GM23248 (cell line): ENCODE measurements at regions not wholly inside any gene's neighbourhood (a gene's known extent, or its start where the extent isn't known, plus 50 kb on each side); places are given as distances from the start of the nearest gene placed in this dataset.

Experiments used
- DNase-seq: peaks from one replicate; pipeline ENCODE4 v3.0.0-alpha.2; 2015
- H2AFZ ChIP-seq: fragments of 200-600 bp; sonication (generic); 2 replicates; pipeline ENCODE4 v1.6.1; 2016; ENCODE audit warnings: antibody characterized with exemption
- H3F3A ChIP-seq: fragments of 200-600 bp; sonication (generic); 2 replicates; pipeline ENCODE4 v1.6.1; 2016; ENCODE audit warnings: mild to moderate bottlenecking, antibody characterized with exemption, mixed run types; ENCODE audit not compliant: insufficient read depth
- H3K27ac ChIP-seq: fragments of 200-600 bp; sonication (generic); 2 replicates; pipeline ENCODE4 v1.5.1; 2016; ENCODE audit warnings: mild to moderate bottlenecking
- H3K27me3 ChIP-seq: fragments of 200-600 bp; sonication (generic); replicated peaks from 2 replicates; pipeline ENCODE4 v1.6.1; 2016; ENCODE audit warnings: mild to moderate bottlenecking; ENCODE audit not compliant: insufficient read depth
- H3K36me3 ChIP-seq: fragments of 200-600 bp; sonication (generic); 2 replicates; pipeline ENCODE4 v1.6.1; 2016; ENCODE audit warnings: low read depth, mild to moderate bottlenecking
- H3K4me1 ChIP-seq: fragments of 200-600 bp; sonication (generic); 2 replicates; pipeline ENCODE4 v1.6.1; 2016; ENCODE audit warnings: mild to moderate bottlenecking; ENCODE audit not compliant: insufficient read depth
- H3K4me2 ChIP-seq: fragments of 200-600 bp; sonication (generic); one replicate; pipeline ENCODE4 v1.6.1; 2016; ENCODE audit warnings: mild to moderate bottlenecking; ENCODE audit not compliant: unreplicated experiment
- H3K4me3 ChIP-seq: fragments of 200-600 bp; sonication (generic); 2 replicates; pipeline ENCODE4 v1.5.1; 2016; ENCODE audit warnings: mild to moderate bottlenecking
- H3K79me2 ChIP-seq: fragments of 200-600 bp; sonication (generic); 2 replicates; pipeline ENCODE4 v1.6.1; 2016; ENCODE audit warnings: mild to moderate bottlenecking; ENCODE audit not compliant: insufficient read depth
- H3K9ac ChIP-seq: fragments of 200-600 bp; sonication (generic); 2 replicates; pipeline ENCODE4 v1.6.1; 2016; ENCODE audit warnings: mild to moderate bottlenecking
- H3K9me2 ChIP-seq: fragments of 200-600 bp; sonication (generic); 2 replicates; pipeline ENCODE4 v1.6.1; 2016; ENCODE audit warnings: mixed run types, mild to moderate bottlenecking, moderate library complexity; ENCODE audit not compliant: insufficient read depth
- H3K9me3 ChIP-seq: fragments of 200-600 bp; sonication (generic); one replicate; pipeline ENCODE4 v1.6.1; 2017; ENCODE audit warnings: low read depth
- H4K20me1 ChIP-seq: fragments of 200-600 bp; sonication (generic); 2 replicates; pipeline ENCODE4 v1.6.0; 2016; ENCODE audit not compliant: insufficient read depth
- EZH2 ChIP-seq: fragments of 200-600 bp; sonication (generic); IDR thresholded peaks from 2 replicates; pipeline ENCODE4 v1.6.1; 2018; ENCODE audit warnings: antibody characterized with exemption, mild to moderate bottlenecking; ENCODE audit not compliant: insufficient read depth, poor library complexity, severe bottlenecking
- EZH2phosphoT487 ChIP-seq: fragments of 200-600 bp; sonication (generic); IDR thresholded peaks from 2 replicates; pipeline ENCODE4 v1.6.1; 2018; ENCODE audit warnings: antibody characterized with exemption, moderate library complexity, mild to moderate bottlenecking, low read depth; ENCODE audit not compliant: insufficient read depth
- WGBS, 2 experiments: methylation state at CpG; one replicate each; pipeline ENCODE4 v1.1.6; 2015 to 2017; ENCODE audit warnings: low lambda C conversion rate in 2 of 2, low coverage in 1 of 2; ENCODE audit errors: missing lambda C conversion rate in 2 of 2; 5-methylcytosine and 5-hydroxymethylcytosine counted together
- in situ Hi-C: fragments of 300-500 bp; cut with MboI; formaldehyde crosslinking; loops from 2 replicates; pipeline ENCODE4 v1.15.0; 2020

DNA sequence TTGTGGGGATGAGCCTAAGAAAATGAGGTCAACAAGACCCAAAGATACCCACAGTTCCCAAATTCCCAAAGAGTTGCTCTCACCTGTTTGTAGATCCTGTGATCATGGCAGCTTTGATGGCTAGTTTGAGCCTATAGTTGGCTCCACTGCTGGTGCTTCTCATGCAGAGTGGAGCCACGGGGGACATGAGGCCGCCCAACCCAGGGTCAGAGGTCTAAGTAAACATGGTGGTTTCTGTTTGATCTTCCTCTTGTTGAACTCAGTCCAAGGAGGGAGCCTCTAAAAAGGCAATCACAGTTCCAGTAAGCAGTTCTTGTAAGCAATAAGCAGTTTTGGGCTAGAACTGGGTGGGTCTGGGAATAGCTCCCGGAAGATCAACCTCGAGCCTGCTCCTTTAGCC is 125.6 kb upstream of the DHRS4 start:
- 91 to 92% methylated on average over 4 of the region's 4 CpGs for WGBS, 2 experiments
- Histone ChIP-seq H3K9ac (no peak overlapping the region), H3K27me3 (peaks cover 61% of the 10 kb centered on the region), H3K4me2 (no peak overlapping the region), H3F3A (peaks cover 11% of the 10 kb centered on the region), H3K9me2 (no peaks in the 10 kb centered on the region), H3K79me2 (no peaks in the 10 kb centered on the region), H3K4me3 (no peak overlapping the region), H3K36me3 (no peaks in the 10 kb centered on the region), H3K27ac (no peak overlapping the region), H2AFZ (no peak overlapping the region), H3K9me3 (no peaks in the 10 kb centered on the region), H3K4me1 (peaks cover 14% of the 10 kb centered on the region), H4K20me1 (no peaks in the 10 kb centered on the region)
- no peak for TF ChIP-seq EZH2
- TF ChIP-seq EZH2phosphoT487 = no peak
- no peak for DNase-seq
- in situ Hi-C loops = no loop called here

DNA sequence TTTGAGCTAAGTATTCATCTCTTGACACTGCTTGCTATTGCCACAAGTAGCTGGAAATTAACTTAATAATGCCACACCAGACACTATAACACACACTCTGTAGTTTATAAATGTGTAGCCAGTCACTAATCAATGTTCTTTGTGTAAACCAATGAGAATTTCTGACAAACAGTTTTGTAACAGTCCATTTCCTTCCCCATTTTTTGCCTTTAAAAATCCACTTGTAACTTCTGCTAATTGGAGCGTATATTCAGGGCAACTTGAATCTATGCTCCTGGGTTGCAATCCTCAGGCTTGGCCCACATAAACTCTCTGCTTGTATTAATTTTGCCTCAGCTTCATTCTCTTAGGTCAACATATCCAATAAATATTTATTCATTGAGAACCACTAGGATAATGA is 125.0 kb upstream of the DHRS4 start:
- Histone ChIP-seq H3K27me3 (peaks cover 64% of the 10 kb centered on the region), H3K27ac (no peak overlapping the region), H3K9me3 (no peaks in the 10 kb centered on the region), H4K20me1 (no peaks in the 10 kb centered on the region), H3K4me2 (no peak overlapping the region), H3K4me1 (peaks cover 14% of the 10 kb centered on the region), H3K36me3 (no peaks in the 10 kb centered on the region), H3K4me3 (no peak overlapping the region), H3K79me2 (no peaks in the 10 kb centered on the region), H3K9me2 (no peaks in the 10 kb centered on the region), H2AFZ (no peak overlapping the region), H3F3A (peaks cover 11% of the 10 kb centered on the region), H3K9ac (no peak overlapping the region)
- in situ Hi-C loops = no loop called here
- DNase-seq = no peak
- no peak for TF ChIP-seq EZH2phosphoT487
- no peak for TF ChIP-seq EZH2
- WGBS, 2 experiments = 94 to 100% methylated on average over 1 of the region's 1 CpG

DNA sequence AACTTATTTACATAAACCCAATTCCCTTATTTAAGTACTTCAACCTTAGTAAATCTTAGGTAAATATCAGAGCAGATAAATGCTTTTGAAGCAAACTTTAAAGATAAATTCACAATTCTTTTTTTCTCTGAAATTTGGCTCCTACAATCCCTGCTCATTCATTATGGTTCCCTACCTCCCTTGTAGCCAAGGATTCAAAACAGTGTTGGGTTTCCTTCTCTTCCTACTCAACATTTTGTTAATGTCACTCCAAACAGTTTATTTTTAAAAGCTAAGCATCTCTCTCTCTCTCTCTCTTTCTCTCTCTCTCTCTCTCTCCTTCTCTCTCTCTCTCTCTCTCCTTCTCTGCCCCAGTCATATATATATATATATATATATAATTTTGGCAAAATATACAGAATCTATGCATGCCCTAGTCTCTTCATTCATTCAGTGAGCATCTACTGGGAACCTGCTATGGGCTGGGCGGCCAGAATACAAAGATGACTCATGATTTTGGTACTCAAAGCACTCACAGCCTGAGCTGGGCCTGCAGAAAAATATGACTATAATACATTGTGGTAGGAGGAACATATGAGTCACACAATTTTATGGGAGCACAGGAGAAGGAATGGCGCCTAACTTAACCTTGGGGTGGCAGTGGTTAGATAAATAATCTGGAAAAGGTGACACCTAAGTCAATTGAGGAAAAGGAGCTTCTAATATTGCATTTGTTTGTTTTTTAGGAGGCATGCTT is 123.7 kb upstream of the DHRS4 start:
- H3K9me2 ChIP-seq = no peaks in the 10 kb centered on the region
- H3K9me3 ChIP-seq = no peaks in the 10 kb centered on the region
- no peak overlapping the region for H3K9ac ChIP-seq
- H3K27ac ChIP-seq = 0 out of 2 replicates have a peak overlapping the region, but pooled peaks have one; percentile 9
- H3K36me3 ChIP-seq = no peaks in the 10 kb centered on the region
- peaks cover 66% of the 10 kb centered on the region for H3K27me3 ChIP-seq
- H3K4me2 ChIP-seq = peak overlapping the region; percentile 17
- in situ Hi-C loops = no loop called here
- H3K4me1 ChIP-seq = peaks cover 14% of the 10 kb centered on the region
- H3K79me2 ChIP-seq = no peaks in the 10 kb centered on the region
- H4K20me1 ChIP-seq = no peaks in the 10 kb centered on the region
- peak; percentile 96 for DNase-seq
- H2AFZ ChIP-seq = no peak overlapping the region
- H3K4me3 ChIP-seq = no peak overlapping the region
- WGBS, 2 experiments = 0% methylated on average over 2 of the region's 2 CpGs
- peaks cover 11% of the 10 kb centered on the region for H3F3A ChIP-seq
- TF ChIP-seq EZH2phosphoT487 (peak; percentile 75; the same call in 1 of the 2 replicates), EZH2 (no peak)

- 61 to 63% methylated on average over 3 of the region's 3 CpGs for WGBS, 2 experiments
- no peak for TF ChIP-seq EZH2
- no peak for TF ChIP-seq EZH2phosphoT487
- Histone ChIP-seq H3K4me2 (no peak overlapping the region), H3K79me2 (no peaks in the 10 kb centered on the region), H3K27me3 (peaks cover 53% of the 10 kb centered on the region), H3F3A (peaks cover 11% of the 10 kb centered on the region), H3K9me2 (no peaks in the 10 kb centered on the region), H3K9ac (no peak overlapping the region), H4K20me1 (no peaks in the 10 kb centered on the region), H3K27ac (no peak overlapping the region), H2AFZ (no peak overlapping the region), H3K4me1 (peaks cover 14% of the 10 kb centered on the region), H3K4me3 (no peak overlapping the region), H3K36me3 (no peaks in the 10 kb centered on the region), H3K9me3 (no peaks in the 10 kb centered on the region)
- in situ Hi-C loops = no loop called here
- no peak for DNase-seq
These were observed 122.0 kb upstream of the DHRS4 start for GRCh38 chr14:23831596-23831995.
